H1 (cell line): ENCODE measurements at regions not wholly inside any gene's neighbourhood (a gene's known extent, or its start where the extent isn't known, plus 50 kb on each side); places are given as distances from the start of the nearest gene placed in this dataset.

Source experiments
- CTCF ChIA-PET: fragments of 300-600 bp; sonication (Branson Sonifier 250); formaldehyde crosslinking; loops from one replicate; lab custom pipeline; 2021; ENCODE audit not compliant: partially characterized antibody; lab: Charles Lee
- POLR2A ChIA-PET: fragments of 300-600 bp; sonication (Branson Sonifier 250); formaldehyde crosslinking; loops from one replicate; lab custom pipeline; 2021; ENCODE audit warnings: inconsistent platforms; ENCODE audit not compliant: partially characterized antibody; lab: Charles Lee
- DNase-seq, 2 experiments: peaks; one replicate each; pipeline versions ENCODE4 v3.0.0 to v3.0.0-alpha.2; 2010 to 2022; ENCODE audit warnings: low spot score in 2 of 2, low read depth in 1 of 2, mixed read lengths in 1 of 2
- FAIRE-seq: peaks from 2 replicates; lab custom pipeline; 2011; peaks lifted over from hg19 to GRCh38; lab: Jason Lieb, UNC
- H2AFZ ChIP-seq: 2 replicates; pipeline ENCODE4 v1.8.1; 2012; ENCODE audit warnings: low read length, inconsistent platforms
- H2AK5ac ChIP-seq: 2 replicates; pipeline ENCODE4 v1.6.1; 2013; ENCODE audit warnings: low read depth, low read length
- H2BK120ac ChIP-seq: replicated peaks from 2 replicates; pipeline ENCODE3; 2013; ENCODE audit warnings: low read depth, low read length, inconsistent platforms
- H2BK12ac ChIP-seq: 2 replicates; pipeline ENCODE4 v1.6.1; 2013; ENCODE audit warnings: low read depth, low read length
- H2BK15ac ChIP-seq: 2 replicates; pipeline ENCODE4 v1.6.1; 2013; ENCODE audit warnings: low read length
- H2BK20ac ChIP-seq: 2 replicates; pipeline ENCODE4 v1.6.1; 2013; ENCODE audit warnings: low read length
- H2BK5ac ChIP-seq: 2 replicates; pipeline ENCODE4 v1.6.1; 2013; ENCODE audit warnings: low read depth, low read length
- H3K14ac ChIP-seq: 2 replicates; pipeline ENCODE4 v1.6.1; 2013; ENCODE audit warnings: inconsistent platforms; ENCODE audit not compliant: insufficient read length
- H3K18ac ChIP-seq: 2 replicates; pipeline ENCODE4 v1.6.1; 2013; ENCODE audit warnings: low read length; ENCODE audit errors: extremely low read depth
- H3K23ac ChIP-seq: 2 replicates; pipeline ENCODE4 v1.6.1; 2013; ENCODE audit warnings: inconsistent platforms; ENCODE audit not compliant: insufficient read length
- H3K23me2 ChIP-seq: 2 replicates; pipeline ENCODE4 v1.6.1; 2013; ENCODE audit warnings: low read depth, low read length
- H3K27ac ChIP-seq: 2 replicates; pipeline ENCODE4 v1.6.1; 2011; ENCODE audit warnings: low read depth, low read length, inconsistent platforms
- H3K27me3 ChIP-seq, 4 experiments: replicated peaks in 1 of 4; 1 replicate in 1 of 4; 2 replicates in 3 of 4; pipeline versions ENCODE4 v1.6.1 to v1.8.1; 2011 to 2013; ENCODE audit warnings: low read length in 3 of 4, mild to moderate bottlenecking in 3 of 4, inconsistent platforms in 2 of 4, mixed read lengths in 2 of 4, moderate library complexity in 1 of 4; ENCODE audit not compliant: control insufficient read depth in 3 of 4, insufficient read depth in 3 of 4; ENCODE audit errors: extremely low read depth in 1 of 4
- H3K36me3 ChIP-seq, 4 experiments: 2 replicates each; pipeline versions ENCODE4 v1.6.1 to v1.8.1; 2011 to 2013; ENCODE audit warnings: mild to moderate bottlenecking in 4 of 4, low read length in 3 of 4, moderate library complexity in 2 of 4, control low read depth in 1 of 4, inconsistent platforms in 1 of 4; ENCODE audit not compliant: insufficient read depth in 4 of 4, control insufficient read depth in 2 of 4
- H3K4ac ChIP-seq: replicated peaks from 2 replicates; pipeline ENCODE3; 2013; ENCODE audit warnings: low read length, low read depth, mixed read lengths, inconsistent platforms; ENCODE audit not compliant: insufficient read length
- H3K4me1 ChIP-seq, 4 experiments: replicated peaks in 1 of 4; 1 replicate in 1 of 4; 2 replicates in 3 of 4; pipeline versions ENCODE4 v1.6.1 to v1.8.1; 2011 to 2013; ENCODE audit warnings: low read length in 3 of 4, inconsistent platforms in 2 of 4, mixed read lengths in 1 of 4; ENCODE audit not compliant: insufficient read depth in 4 of 4, control insufficient read depth in 3 of 4
- H3K4me2 ChIP-seq, 2 experiments: 2 replicates each; pipeline versions ENCODE4 v1.6.1 to v1.8.1; 2011 to 2013; ENCODE audit warnings: low read depth in 2 of 2, low read length in 2 of 2, control low read depth in 1 of 2, inconsistent platforms in 1 of 2, mild to moderate bottlenecking in 1 of 2; ENCODE audit not compliant: insufficient read depth in 1 of 2
- H3K4me3 ChIP-seq, 4 experiments: fragments of 200-600, 300-600 bp in 1 of 4; sonication (generic), shearing (Covaris generic), sonication (Bioruptor Twin) in 1 of 4; 2 replicates each; pipeline versions ENCODE4 v1.5.1 to v1.8.1; 2011 to 2016; ENCODE audit warnings: low read length in 4 of 4, low read depth in 3 of 4, control low read depth in 2 of 4, inconsistent platforms in 2 of 4, mild to moderate bottlenecking in 2 of 4, mixed read lengths in 1 of 4, moderate library complexity in 1 of 4; ENCODE audit not compliant: insufficient read depth in 2 of 4; ENCODE audit errors: extremely low read depth in 1 of 4
- H3K56ac ChIP-seq: replicated peaks from 2 replicates; pipeline ENCODE3; 2013; ENCODE audit warnings: low read depth, mild to moderate bottlenecking, mixed read lengths, low read length, inconsistent platforms; ENCODE audit not compliant: insufficient read length
- H3K79me1 ChIP-seq: 2 replicates; pipeline ENCODE4 v1.6.1; 2013; ENCODE audit warnings: low read depth, low read length, control low read depth
- H3K79me2 ChIP-seq, 2 experiments: 2 replicates each; pipeline versions ENCODE4 v1.6.1 to v1.8.1; 2012 to 2013; ENCODE audit warnings: low read length in 2 of 2, mild to moderate bottlenecking in 2 of 2, inconsistent platforms in 1 of 2; ENCODE audit not compliant: insufficient read depth in 2 of 2, control insufficient read depth in 1 of 2
- H3K9ac ChIP-seq, 4 experiments: replicated peaks in 1 of 4; 1 replicate in 1 of 4; 2 replicates in 3 of 4; pipeline versions ENCODE4 v1.6.1 to v1.8.1; 2011 to 2013; ENCODE audit warnings: low read depth in 3 of 4, low read length in 3 of 4, control low read depth in 2 of 4, mild to moderate bottlenecking in 2 of 4, moderate library complexity in 2 of 4, inconsistent platforms in 1 of 4; ENCODE audit errors: extremely low read depth in 1 of 4
- H3K9me3 ChIP-seq, 2 experiments: 2 replicates each; pipeline versions ENCODE4 v1.6.1 to v1.8.1; 2012 to 2013; ENCODE audit warnings: mild to moderate bottlenecking in 2 of 2, moderate library complexity in 2 of 2, control low read depth in 1 of 2, inconsistent platforms in 1 of 2, low read depth in 1 of 2, low read length in 1 of 2, mixed read lengths in 1 of 2; ENCODE audit not compliant: insufficient read depth in 2 of 2
- H4K20me1 ChIP-seq, 2 experiments: replicated peaks in 1 of 2; 2 replicates each; pipeline versions ENCODE3 to v1.8.1; 2011 to 2013; ENCODE audit warnings: inconsistent platforms in 2 of 2, low read length in 2 of 2, mild to moderate bottlenecking in 1 of 2; ENCODE audit not compliant: insufficient read depth in 2 of 2, control insufficient read depth in 1 of 2
- H4K5ac ChIP-seq: 2 replicates; pipeline ENCODE4 v1.6.1; 2013; ENCODE audit warnings: low read length, low read depth, mixed read lengths, inconsistent platforms; ENCODE audit not compliant: insufficient read length
- H4K8ac ChIP-seq: 2 replicates; pipeline ENCODE4 v1.8.0; 2013; ENCODE audit warnings: mild to moderate bottlenecking, moderate library complexity, low read length, inconsistent platforms; ENCODE audit not compliant: insufficient read depth; ENCODE audit errors: extremely low read depth
- H4K91ac ChIP-seq: replicated peaks from 2 replicates; pipeline ENCODE3; 2013; ENCODE audit warnings: low read length, mixed read lengths, inconsistent platforms; ENCODE audit not compliant: insufficient read length
- CHD7 ChIP-seq: fragments of 300-600 bp; sonication (generic); IDR thresholded peaks from 2 replicates; pipeline ENCODE4 v1.7.1; 2012; ENCODE audit warnings: low read length, moderate library complexity, mild to moderate bottlenecking, inconsistent platforms; ENCODE audit not compliant: insufficient replicate concordance
- whole genome bisulfite sequencing, 2 experiments: shearing (Covaris generic) in 1 of 2; methylation state at CpG; one replicate each; pipeline versions ENCODE4 v1.1.6 to v1.1.7; 2013 to 2015; ENCODE audit warnings: low lambda C conversion rate in 2 of 2, mixed read lengths in 2 of 2, inconsistent platforms in 1 of 2, low coverage in 1 of 2, missing lambda C conversion rate in 1 of 2; ENCODE audit not compliant: insufficient replicate concordance in 2 of 2, insufficient coverage in 1 of 2, insufficient read length in 1 of 2; ENCODE audit errors: extremely low coverage in 1 of 2, missing lambda C conversion rate in 1 of 2; 5-methylcytosine and 5-hydroxymethylcytosine counted together

- Histone ChIP-seq H3K18ac (no peak overlapping the region), H3K23me2 (no peaks in the 10 kb centered on the region), H2BK20ac (no peak overlapping the region), H4K8ac (no peak overlapping the region), H3K27ac (no peak overlapping the region), H3K79me2 (no peaks in the 10 kb centered on the region), H2BK120ac (no peak overlapping the region), H3K9me3 (no peaks in the 10 kb centered on the region), H3K79me1 (no peaks in the 10 kb centered on the region), H3K4me2 (no peak overlapping the region), H2BK15ac (no peak overlapping the region), H2AK5ac (no peak overlapping the region), H3K4me1 (no peaks in the 10 kb centered on the region), H3K9ac (no peak overlapping the region), H3K14ac (no peak overlapping the region), H4K91ac (no peak overlapping the region), H3K56ac (no peak overlapping the region), H4K5ac (no peak overlapping the region), H3K23ac (no peak overlapping the region), H2AFZ (no peak overlapping the region), H2BK5ac (no peak overlapping the region), H3K36me3 (no peaks in the 10 kb centered on the region), H2BK12ac (no peak overlapping the region), H4K20me1 (no peaks in the 10 kb centered on the region), H3K4me3 (no peak overlapping the region), H3K27me3 (no peaks in the 10 kb centered on the region), H3K4ac (no peak overlapping the region)
- DNase-seq: no peak
- ChIA-PET CTCF (no interaction called here), POLR2A (no interaction called here)
- FAIRE-seq: no peak
- WGBS, 2 experiments: 96% methylated on average over 3 of the region's 3 CpGs; no CpG with 5 or more reads in 1 of the 2 experiments
- no peak for TF ChIP-seq CHD7
Measured at GRCh38 chr12:88752183-88752582, 171.9 kb upstream of the KITLG start.
